ENCODE measurements at regions not wholly inside any gene's neighbourhood (a gene's known extent, or its start where the extent isn't known, plus 50 kb on each side); places are given as distances from the start of the nearest gene placed in this dataset.

- Histone ChIP-seq H3K36me3 (ENCODE audit: control insufficient read depth, insufficient read depth, low read length) (no peaks in the 10 kb centered on the region), H3K9me3 (ENCODE audit: control insufficient read depth, insufficient read depth, low read length) (no peaks in the 10 kb centered on the region), H3K27me3 (ENCODE audit: control insufficient read depth, insufficient read depth, low read length) (peaks cover 4% of the 10 kb centered on the region), H3K4me3 (ENCODE audit: low read length) (no peak overlapping the region), H3K27ac (ENCODE audit: low read length) (no peak overlapping the region), H3K4me1 (ENCODE audit: control insufficient read depth, insufficient read depth, low read length) (no peaks in the 10 kb centered on the region)
- Mint-ChIP-seq H3K9me3 (peaks cover 0 to 3% of the 10 kb centered on the region in 2 donors), H3K27ac (no peak overlapping the region), H3K4me3 (no peak overlapping the region), H3K4me1 (no peaks in the 10 kb centered on the region), H3K27me3 (ENCODE audit: low read depth in 2 of 2) (no peaks in the 10 kb centered on the region), H3K36me3 (no peaks in the 10 kb centered on the region)
- no peak for DNase-seq
- intact Hi-C loops (cut with micrococcal nuclease), result no loop called here
- ATAC-seq, result no peak
- TF ChIP-seq CTCF (IDR thresholded peaks at IDR 0.05), result no peak
These were observed 144.3 kb upstream of the PRLR start for GRCh38 chr5:35374584-35374983.

- 89% methylated on average over 3 of the region's 3 CpGs for WGBS (ENCODE audit: insufficient coverage)
- intact Hi-C loops (cut with micrococcal nuclease), result no loop called here
- peaks cover 0 to 3% of the 10 kb centered on the region in 2 donors for H3K9me3 Mint-ChIP-seq
- Histone ChIP-seq H3K27me3 (ENCODE audit: control insufficient read depth, insufficient read depth, low read length) (peaks cover 4% of the 10 kb centered on the region), H3K4me3 (ENCODE audit: low read length) (no peak overlapping the region), H3K36me3 (ENCODE audit: control insufficient read depth, insufficient read depth, low read length) (no peaks in the 10 kb centered on the region), H3K4me1 (ENCODE audit: control insufficient read depth, insufficient read depth, low read length) (no peaks in the 10 kb centered on the region), H3K9me3 (ENCODE audit: control insufficient read depth, insufficient read depth, low read length) (no peaks in the 10 kb centered on the region), H3K27ac (ENCODE audit: low read length) (no peak overlapping the region)
- no peaks in the 10 kb centered on the region for H3K27me3 Mint-ChIP-seq (ENCODE audit: low read depth in 2 of 2)
- ATAC-seq (no peak), DNase-seq (no peak)
- H3K36me3 Mint-ChIP-seq, result no peaks in the 10 kb centered on the region
- no peak for TF ChIP-seq CTCF (IDR thresholded peaks at IDR 0.05)
- no peak overlapping the region for H3K27ac Mint-ChIP-seq
- no peaks in the 10 kb centered on the region for H3K4me1 Mint-ChIP-seq
- no peak overlapping the region for H3K4me3 Mint-ChIP-seq
These were observed 143.0 kb upstream of the PRLR start for GRCh38 chr5:35373249-35373648.

GRCh38 chr5:35372482-35372881, 142.2 kb upstream of the PRLR start:
- Mint-ChIP-seq H3K4me3 (no peak overlapping the region), H3K4me1 (no peaks in the 10 kb centered on the region), H3K36me3 (no peaks in the 10 kb centered on the region), H3K27me3 (ENCODE audit: low read depth in 2 of 2) (no peaks in the 10 kb centered on the region), H3K27ac (no peak overlapping the region), H3K9me3 (peaks cover 0 to under 1% of the 10 kb centered on the region in 2 donors)
- no peak overlapping the region for H3K27ac ChIP-seq (ENCODE audit: low read length)
- peaks cover 4% of the 10 kb centered on the region for H3K27me3 ChIP-seq (ENCODE audit: control insufficient read depth, insufficient read depth, low read length)
- intact Hi-C loops (cut with micrococcal nuclease), result no loop called here
- no peaks in the 10 kb centered on the region for H3K9me3 ChIP-seq (ENCODE audit: control insufficient read depth, insufficient read depth, low read length)
- H3K4me1 ChIP-seq (ENCODE audit: control insufficient read depth, insufficient read depth, low read length), result no peaks in the 10 kb centered on the region
- DNase-seq (no peak), ATAC-seq (no peak)
- no peaks in the 10 kb centered on the region for H3K36me3 ChIP-seq (ENCODE audit: control insufficient read depth, insufficient read depth, low read length)
- 78% methylated on average over 1 of the region's 2 CpGs for WGBS (ENCODE audit: insufficient coverage)
- no peak for TF ChIP-seq CTCF (IDR thresholded peaks at IDR 0.05)
- no peak overlapping the region for H3K4me3 ChIP-seq (ENCODE audit: low read length)

- no peaks in the 10 kb centered on the region for H3K4me1 ChIP-seq (ENCODE audit: control insufficient read depth, insufficient read depth, low read length)
- no peak overlapping the region for H3K4me3 Mint-ChIP-seq
- no peaks in the 10 kb centered on the region for H3K4me1 Mint-ChIP-seq
- H3K27me3 ChIP-seq (ENCODE audit: control insufficient read depth, insufficient read depth, low read length), result peaks cover 4% of the 10 kb centered on the region
- no peaks in the 10 kb centered on the region for H3K36me3 Mint-ChIP-seq
- no peak for TF ChIP-seq CTCF (IDR thresholded peaks at IDR 0.05)
- no peak overlapping the region for H3K27ac Mint-ChIP-seq
- H3K27me3 Mint-ChIP-seq (ENCODE audit: low read depth in 2 of 2), result no peaks in the 10 kb centered on the region
- intact Hi-C loops (cut with micrococcal nuclease), result no loop called here
- H3K36me3 ChIP-seq (ENCODE audit: control insufficient read depth, insufficient read depth, low read length), result no peaks in the 10 kb centered on the region
- H3K4me3 ChIP-seq (ENCODE audit: low read length), result no peak overlapping the region
- WGBS (ENCODE audit: insufficient coverage), result 87% methylated on average over 1 of the region's 1 CpG
- H3K9me3 Mint-ChIP-seq, result peaks cover 0 to 2% of the 10 kb centered on the region in 2 donors
- no peaks in the 10 kb centered on the region for H3K9me3 ChIP-seq (ENCODE audit: control insufficient read depth, insufficient read depth, low read length)
- no peak for ATAC-seq
- no peak overlapping the region for H3K27ac ChIP-seq (ENCODE audit: low read length)
- no peak for DNase-seq
These were observed 141.7 kb upstream of the PRLR start for GRCh38 chr5:35371951-35372426.

All from natural killer cell (primary cell).